A549 (cell line): ENCODE measurements at regions not wholly inside any gene's neighbourhood (a gene's known extent, or its start where the extent isn't known, plus 50 kb on each side); places are given as distances from the start of the nearest gene placed in this dataset.

ENCODE experiments used
- CTCF ChIP-seq: fragments of >200 bp; sonication (Bioruptor Twin); formaldehyde crosslinking; IDR thresholded peaks from 3 replicates; pipeline ENCODE4 v1.5.1; 2016
- EHMT2 ChIP-seq: fragments of 200-600 bp; sonication (generic); IDR thresholded peaks from 2 replicates; pipeline ENCODE4 v1.6.1; 2016; ENCODE audit warnings: antibody characterized with exemption, low read depth, mild to moderate bottlenecking, moderate library complexity
- MYC ChIP-seq: IDR thresholded peaks from 2 replicates; pipeline ENCODE4 v1.6.1; 2012; ENCODE audit warnings: mild to moderate bottlenecking, inconsistent platforms, low read length, improper control_type of control experiment, borderline replicate concordance
- POLR2A ChIP-seq: IDR thresholded peaks from 2 replicates; pipeline ENCODE4 v1.6.1; 2012; ENCODE audit warnings: mild to moderate bottlenecking, low read length
- POLR2AphosphoS2 ChIP-seq: conservative IDR thresholded peaks from 2 replicates; pipeline ENCODE4 v1.6.1; 2012; ENCODE audit warnings: low read length, improper control_type of control experiment, inconsistent platforms
- REST ChIP-seq: fragments of 200-600 bp; sonication (generic); IDR thresholded peaks from 2 replicates; pipeline ENCODE4 v1.6.1; 2016; ENCODE audit warnings: antibody characterized with exemption, mild to moderate bottlenecking, moderate library complexity
- RFX5 ChIP-seq: fragments of 450-650 bp; IDR thresholded peaks from 2 replicates; pipeline ENCODE4 v1.7.1; 2014; ENCODE audit warnings: antibody characterized with exemption, mild to moderate bottlenecking, moderate library complexity
- RNF2 ChIP-seq: fragments of 200-600 bp; sonication (generic); IDR thresholded peaks from 2 replicates; pipeline ENCODE4 v1.6.1; 2016; ENCODE audit warnings: low read depth, mild to moderate bottlenecking, antibody characterized with exemption, moderate library complexity, borderline replicate concordance
- USF2 ChIP-seq: fragments of 450-650 bp; IDR thresholded peaks from 2 replicates; pipeline ENCODE4 v1.6.1; 2014; ENCODE audit warnings: antibody characterized with exemption

GRCh38 chrX:76643590-76643989 lies 216.1 kb downstream of the MAGEE1 start:
- TF ChIP-seq POLR2A (no peak), CTCF (no peak), POLR2AphosphoS2 (no peak), MYC (no peak), USF2 (no peak), RFX5 (no peak), RNF2 (no peak), REST (no peak), EHMT2 (no peak)
